Fibroblast of peridontal ligament (primary cell): ENCODE measurements at regions not wholly inside any gene's neighbourhood (a gene's known extent, or its start where the extent isn't known, plus 50 kb on each side); places are given as distances from the start of the nearest gene placed in this dataset.

ENCODE experiments used
- DNase-seq: peaks from one replicate; pipeline ENCODE4 v3.0.0-alpha.2; 2010; ENCODE audit errors: extremely low read depth

- DNase-seq: no peak
Measured at GRCh38 chr2:236852100-236852976, 233.4 kb upstream of the COPS8 start.

DNA sequence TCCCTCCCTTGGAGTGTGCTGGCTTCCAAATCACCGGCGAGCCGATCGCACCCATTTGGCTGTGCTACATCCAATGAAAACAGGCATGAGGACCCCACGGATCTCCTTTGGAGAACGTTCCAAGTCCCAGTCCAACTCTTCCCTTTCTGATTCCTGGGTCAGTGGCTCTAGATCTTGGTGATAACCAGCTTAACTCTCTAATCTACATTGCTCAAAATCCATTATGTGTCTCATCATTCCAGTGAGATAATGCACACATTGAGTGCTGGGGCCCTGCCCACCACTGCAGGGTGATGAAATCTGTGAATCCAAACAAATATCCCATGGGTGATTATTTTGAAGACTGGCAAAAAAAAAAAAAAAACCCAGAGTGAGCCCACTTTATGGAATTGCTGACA is 232.7 kb upstream of the COPS8 start:
- no peak for DNase-seq

DNA sequence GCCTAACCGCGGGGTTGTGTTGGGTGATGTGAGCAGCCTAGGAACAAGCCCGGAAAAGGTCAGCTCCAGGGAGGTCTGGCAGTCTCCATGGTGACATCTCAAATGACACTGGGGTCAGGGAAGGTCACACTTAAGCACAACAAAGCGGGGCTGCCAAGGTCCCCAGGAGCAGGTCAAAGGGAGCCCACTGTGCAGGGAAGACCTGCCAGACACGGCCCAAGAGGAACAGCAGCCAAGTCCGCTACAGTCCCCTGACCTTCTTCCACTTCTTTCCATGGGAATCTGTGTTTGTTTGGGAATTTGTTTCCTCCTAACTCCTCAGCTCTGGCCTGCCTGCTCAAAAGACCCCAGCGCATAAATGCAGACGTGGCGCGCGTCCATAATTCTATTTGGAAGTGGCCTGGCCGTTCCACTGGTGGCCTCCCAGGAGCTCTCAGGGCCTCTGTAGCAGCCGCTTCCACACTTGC is 232.1 kb upstream of the COPS8 start:
- no peak for DNase-seq

DNA sequence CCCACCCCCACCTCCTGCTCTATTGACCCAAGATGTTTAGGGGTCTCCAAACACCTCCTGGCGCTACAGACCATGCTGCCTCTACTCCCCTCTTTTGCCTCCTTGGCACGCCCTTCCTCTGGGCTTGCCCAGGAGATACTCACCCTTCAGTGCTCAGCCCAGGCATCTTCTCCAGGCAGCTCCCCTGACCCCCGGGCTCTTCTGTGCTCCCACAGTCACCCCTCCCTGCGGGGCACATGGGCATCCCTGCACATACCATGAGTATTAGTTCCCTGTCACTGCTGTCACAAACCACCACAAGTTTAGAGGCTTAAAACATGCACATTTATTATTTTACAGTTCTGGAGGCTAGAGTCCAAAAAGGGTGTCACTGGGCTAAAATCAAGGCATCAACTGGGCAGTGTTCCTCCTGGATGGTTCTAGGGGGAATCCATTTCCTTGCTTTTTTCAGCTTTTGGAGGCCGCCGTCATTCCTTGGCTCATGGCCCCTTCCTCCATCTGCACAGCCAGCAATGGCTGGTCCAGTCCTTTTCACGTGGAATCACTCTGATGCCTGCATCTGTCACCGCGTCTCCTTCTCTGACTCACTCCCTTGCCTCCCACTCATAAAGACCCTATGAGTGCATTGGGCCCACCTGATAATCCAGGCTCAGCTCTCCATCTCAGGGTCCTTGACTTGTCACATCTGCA is 230.4 kb upstream of the COPS8 start:
- no peak for DNase-seq

DNA sequence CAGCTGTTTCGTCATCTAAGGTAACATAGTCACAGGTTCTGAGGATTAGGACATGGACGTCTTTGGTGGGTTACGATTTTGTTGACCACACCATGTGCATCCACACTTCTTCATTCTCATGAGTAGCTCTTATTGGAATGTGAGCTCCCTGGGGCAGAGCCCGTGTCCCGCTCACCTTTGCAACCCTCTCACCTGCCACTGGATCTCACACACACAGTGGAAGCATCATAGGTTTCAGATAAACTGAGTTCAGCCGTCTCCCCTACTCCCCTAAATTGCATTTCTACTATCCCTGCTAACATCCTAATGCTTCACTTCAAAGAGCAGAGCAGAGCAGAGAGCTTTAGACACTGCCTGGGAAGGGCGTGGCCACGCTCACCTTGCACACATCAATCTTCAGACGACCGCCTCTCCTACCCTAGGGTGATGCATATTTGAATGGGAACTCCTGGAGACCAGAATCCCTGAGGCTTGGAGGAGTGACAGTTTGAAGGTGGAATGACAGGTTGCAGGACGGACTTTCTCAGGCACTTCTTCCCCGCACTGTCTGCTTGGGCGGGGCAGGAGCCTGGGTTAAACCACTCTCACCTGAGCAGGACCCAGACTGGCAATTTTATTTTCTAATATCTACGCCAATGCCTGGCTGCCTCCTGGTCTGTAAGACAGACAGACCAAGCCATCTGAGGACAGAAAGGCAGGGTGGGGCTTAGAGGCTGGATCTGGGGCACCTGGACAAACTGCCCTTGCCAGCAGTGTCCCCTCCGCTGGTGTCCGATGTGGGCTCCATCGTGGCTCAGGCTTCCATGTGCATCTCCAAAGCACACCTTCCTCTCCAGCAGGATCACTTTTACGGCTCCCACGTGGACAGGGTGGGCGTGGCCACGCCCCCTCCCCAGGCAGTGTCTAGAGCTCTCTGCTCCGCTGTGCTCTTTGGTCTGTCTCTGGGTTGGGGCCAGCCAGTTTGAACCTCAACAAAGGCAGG is 229.5 kb upstream of the COPS8 start:
- DNase-seq: no peak

- DNase-seq: no peak
Measured at GRCh38 chr2:236856848-236857235, 228.8 kb upstream of the COPS8 start.

DNA sequence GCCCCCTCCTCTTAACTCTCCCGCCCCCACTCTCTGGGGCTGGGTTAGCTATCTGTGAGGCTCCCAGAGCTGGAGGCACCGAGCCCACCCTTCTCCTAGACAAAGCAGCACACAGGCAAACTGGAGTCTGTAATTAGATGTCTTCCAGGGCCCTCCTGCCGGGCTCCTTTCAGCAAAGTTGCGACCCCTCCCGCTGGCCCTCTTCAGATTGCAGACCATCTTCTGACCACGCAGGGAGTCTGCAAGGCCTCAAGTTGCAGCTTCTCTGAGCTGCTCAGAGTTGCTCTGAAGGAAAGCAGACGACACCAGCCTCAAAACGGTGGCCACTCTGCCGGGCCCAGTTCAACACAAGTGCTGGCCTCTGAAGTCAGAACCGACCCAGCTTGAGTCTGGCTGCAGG is 228.4 kb upstream of the COPS8 start:
- no peak for DNase-seq

- no peak for DNase-seq
Measured at GRCh38 chr2:236857781-236858180, 227.9 kb upstream of the COPS8 start.

- no peak for DNase-seq
Measured at GRCh38 chr2:236858661-236859060, 227.0 kb upstream of the COPS8 start.

DNA sequence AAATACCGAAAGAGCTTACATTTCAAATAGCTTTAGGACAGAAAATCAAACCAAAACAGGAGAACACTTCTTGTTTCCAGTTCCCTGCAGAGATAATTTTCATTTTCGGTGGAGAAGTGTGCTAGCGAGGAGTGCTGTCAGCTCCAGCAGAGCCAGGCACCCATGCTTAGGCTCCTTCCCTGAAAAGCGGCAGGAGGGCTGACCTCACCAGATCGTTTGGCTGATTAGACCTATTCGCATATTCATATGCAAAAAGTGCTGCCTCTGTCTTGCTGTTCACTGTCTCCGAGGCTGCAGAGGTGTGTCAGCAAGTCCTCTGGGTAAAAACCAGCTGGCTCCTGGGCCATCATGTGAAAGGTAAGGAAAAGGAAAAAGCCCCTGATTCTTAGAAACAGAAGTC is 225.8 kb upstream of the COPS8 start:
- DNase-seq: no peak

GRCh38 chr2:236861196-236861875 is 224.4 kb upstream of the COPS8 start:
- DNase-seq: no peak

DNA sequence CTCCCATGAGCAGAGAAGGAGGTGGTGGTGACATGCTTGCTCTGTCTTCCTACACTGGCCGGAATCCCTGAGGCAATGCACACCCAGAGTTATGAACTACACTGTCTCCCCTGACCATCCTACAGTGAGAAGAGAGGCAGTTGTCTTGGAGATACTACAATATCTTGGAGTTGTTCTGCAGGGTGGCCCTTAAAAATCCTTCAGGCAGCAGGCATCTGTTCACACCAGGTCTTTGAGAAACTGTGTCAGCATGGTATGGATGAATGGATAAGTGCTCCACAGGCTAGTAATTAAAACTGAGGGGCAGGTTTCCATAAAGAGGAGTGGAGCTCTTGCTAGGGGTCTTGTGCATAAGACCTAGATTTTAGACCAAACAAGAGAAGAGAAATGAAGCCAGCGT is 223.7 kb upstream of the COPS8 start:
- no peak for DNase-seq

GRCh38 chr2:236862526-236862925 is 223.2 kb upstream of the COPS8 start:
- DNase-seq: no peak

GRCh38 chr2:236862961-236863728 is 222.5 kb upstream of the COPS8 start:
- DNase-seq: peak; percentile 95

DNA sequence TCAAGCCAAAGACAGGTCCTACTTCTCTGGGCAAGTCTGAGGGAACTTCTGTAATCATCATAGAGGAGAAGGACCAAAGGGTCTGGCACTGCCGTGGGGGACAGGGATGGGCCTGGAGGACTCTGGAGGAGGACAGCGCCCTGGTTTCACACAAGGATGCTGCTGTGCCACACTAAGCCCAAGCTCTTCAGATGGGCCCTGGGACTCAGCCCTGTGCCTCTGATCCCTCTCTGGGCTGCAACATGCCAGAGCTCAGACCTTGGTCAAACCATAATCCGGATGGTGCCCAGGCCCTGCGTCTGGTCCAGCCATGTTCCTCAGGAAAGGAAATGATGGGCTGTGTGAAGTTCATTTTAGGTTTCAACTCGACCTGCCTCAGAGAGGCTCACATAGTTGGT is 222.0 kb upstream of the COPS8 start:
- no peak for DNase-seq

GRCh38 chr2:236865052-236865451 is 220.6 kb upstream of the COPS8 start:
- no peak for DNase-seq

DNA sequence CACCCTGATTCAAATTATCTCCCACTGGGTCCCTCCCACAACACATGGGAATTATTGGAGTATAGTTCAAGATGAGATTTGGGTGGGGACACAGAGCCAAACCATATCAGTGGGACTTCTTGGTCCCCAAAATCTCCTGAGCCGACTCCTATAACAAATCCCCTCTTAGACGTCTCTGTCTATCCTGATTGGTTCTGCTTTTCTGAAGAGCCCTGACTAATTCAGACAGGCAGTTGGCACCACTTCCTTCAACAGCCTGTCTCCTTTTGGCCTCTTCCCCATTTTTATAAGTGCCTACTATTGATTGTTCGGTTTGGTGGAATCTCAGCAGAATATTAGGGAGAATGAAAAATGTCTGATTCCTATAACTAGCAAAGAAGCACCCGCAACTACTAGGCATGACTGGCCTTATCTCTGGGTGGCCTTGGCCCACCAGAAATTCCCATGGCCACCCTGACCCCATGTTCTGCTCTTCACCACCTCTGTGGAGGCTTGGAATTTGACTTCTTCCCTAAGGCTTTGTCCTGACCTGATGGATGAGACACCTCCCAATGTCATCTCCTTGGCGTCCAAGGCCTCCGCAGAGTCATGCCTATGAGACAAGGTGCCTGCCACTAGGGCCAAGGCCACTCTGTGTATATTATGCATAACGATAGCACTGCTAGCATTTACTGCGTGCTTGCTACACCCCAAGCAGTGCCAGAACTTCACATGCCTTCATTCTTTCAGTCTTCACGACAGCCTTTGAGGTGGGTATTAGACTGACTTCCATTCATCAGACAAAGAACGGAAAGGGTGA is 218.9 kb upstream of the COPS8 start:
- no peak for DNase-seq

DNA sequence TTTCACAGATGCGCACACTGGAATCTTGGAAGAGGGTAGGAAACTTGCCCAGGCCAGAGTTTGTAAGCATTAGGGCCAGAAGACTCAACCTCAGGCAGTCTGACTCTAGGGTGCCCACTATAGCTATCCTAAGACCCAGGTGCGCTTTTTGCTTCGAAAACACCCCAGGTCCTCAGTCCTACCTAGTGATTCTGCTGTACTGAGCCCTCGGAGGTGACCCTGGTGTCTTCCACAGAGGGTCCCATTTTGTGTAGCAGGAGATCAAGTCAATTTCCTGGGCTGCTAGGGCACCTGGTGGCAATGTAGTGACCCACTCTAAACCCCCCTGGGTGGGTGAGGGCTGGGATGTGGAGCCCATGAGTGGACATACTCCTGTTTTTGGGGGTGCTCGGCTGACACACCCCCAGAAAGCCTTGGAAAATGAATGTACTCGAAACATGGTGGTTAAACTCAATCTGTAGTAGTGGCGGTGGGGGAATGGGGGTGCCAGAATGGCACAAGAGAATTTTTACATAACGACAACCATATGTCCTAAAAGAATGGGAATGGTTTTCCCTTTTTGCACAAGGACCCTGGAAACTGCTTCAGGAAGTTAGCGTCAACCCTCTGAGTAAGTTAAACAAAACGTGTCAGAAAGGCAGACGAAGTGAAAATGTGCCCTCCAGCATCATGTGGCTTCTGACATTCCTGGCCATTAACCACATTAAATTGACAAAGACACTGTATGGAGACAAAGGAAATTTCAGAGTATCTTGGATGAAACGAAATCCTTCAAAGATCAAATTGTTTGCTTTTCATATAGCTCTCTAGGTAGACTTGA is 218.0 kb upstream of the COPS8 start:
- DNase-seq: peak; percentile 77

GRCh38 chr2:236870370-236870769 is 215.3 kb upstream of the COPS8 start:
- DNase-seq: no peak
